ENCODE measurements at regions not wholly inside any gene's neighbourhood (a gene's known extent, or its start where the extent isn't known, plus 50 kb on each side); places are given as distances from the start of the nearest gene placed in this dataset.
"Not testable (repeated sequence)": the region's sequence is repeated elsewhere in the genome, so short reads cannot be mapped to it uniquely, and the experiment has no call there.

GRCh38 chr5:51598026-51598425 is 214.8 kb downstream of the ISL1 start:
- DNase-seq (no peak), ATAC-seq (ENCODE audit: low read depth) (no peak)
- H3K4me1 Mint-ChIP-seq = no peaks in the 10 kb centered on the region
- POLR2A ChIA-PET = no interaction called here
- H3K36me3 Mint-ChIP-seq = no peaks in the 10 kb centered on the region
- H3K27me3 Mint-ChIP-seq = no peaks in the 10 kb centered on the region
- H3K9me3 Mint-ChIP-seq = peaks cover 1% of the 10 kb centered on the region
- no peak overlapping the region for H3K27ac Mint-ChIP-seq
- H3K4me3 Mint-ChIP-seq = no peak overlapping the region

- no peaks in the 10 kb centered on the region for H3K27me3 Mint-ChIP-seq
- H3K36me3 Mint-ChIP-seq = no peaks in the 10 kb centered on the region
- no peak for ATAC-seq (ENCODE audit: low read depth)
- no peaks in the 10 kb centered on the region for H3K4me1 Mint-ChIP-seq
- POLR2A ChIA-PET = no interaction called here
- H3K4me3 Mint-ChIP-seq = no peak overlapping the region
- no peak for DNase-seq
- no peak overlapping the region for H3K27ac Mint-ChIP-seq
- peaks cover 1% of the 10 kb centered on the region for H3K9me3 Mint-ChIP-seq
These were observed 216.3 kb downstream of the ISL1 start for GRCh38 chr5:51599587-51599986.

- Mint-ChIP-seq H3K4me1 (no peaks in the 10 kb centered on the region), H3K27ac (no peak overlapping the region), H3K4me3 (no peak overlapping the region), H3K27me3 (no peaks in the 10 kb centered on the region), H3K36me3 (no peaks in the 10 kb centered on the region), H3K9me3 (peaks cover 2% of the 10 kb centered on the region)
- DNase-seq (no peak), ATAC-seq (ENCODE audit: low read depth) (no peak)
- POLR2A ChIA-PET = no interaction called here
These were observed 221.1 kb downstream of the ISL1 start for GRCh38 chr5:51604324-51604723.

- Mint-ChIP-seq H3K27ac (no peak overlapping the region), H3K36me3 (no peaks in the 10 kb centered on the region), H3K4me3 (no peak overlapping the region), H3K9me3 (peaks cover 1% of the 10 kb centered on the region), H3K27me3 (no peaks in the 10 kb centered on the region), H3K4me1 (no peaks in the 10 kb centered on the region)
- no peak for ATAC-seq (ENCODE audit: low read depth)
- POLR2A ChIA-PET = no interaction called here
- DNase-seq = no peak
These were observed 223.7 kb downstream of the ISL1 start for GRCh38 chr5:51606921-51607320.

GRCh38 chr5:51618234-51618633 is 235.0 kb downstream of the ISL1 start:
- no peaks in the 10 kb centered on the region for H3K27me3 Mint-ChIP-seq
- H3K9me3 Mint-ChIP-seq = no peaks in the 10 kb centered on the region
- H3K36me3 Mint-ChIP-seq = no peaks in the 10 kb centered on the region
- H3K4me1 Mint-ChIP-seq = no peaks in the 10 kb centered on the region
- POLR2A ChIA-PET = no interaction called here
- DNase-seq (no peak), ATAC-seq (ENCODE audit: low read depth) (no peak)
- H3K4me3 Mint-ChIP-seq = no peak overlapping the region
- H3K27ac Mint-ChIP-seq = no peak overlapping the region

GRCh38 chr5:51621156-51621555 is 237.9 kb downstream of the ISL1 start:
- H3K4me1 Mint-ChIP-seq = no peaks in the 10 kb centered on the region

GRCh38 chr5:51622161-51622790 is 239.0 kb downstream of the ISL1 start:
- Mint-ChIP-seq H3K27me3 (no peaks in the 10 kb centered on the region), H3K36me3 (no peaks in the 10 kb centered on the region), H3K27ac (no peak overlapping the region), H3K4me3 (no peak overlapping the region), H3K9me3 (no peaks in the 10 kb centered on the region), H3K4me1 (no peaks in the 10 kb centered on the region)
- DNase-seq (no peak), ATAC-seq (ENCODE audit: low read depth) (no peak)
- POLR2A ChIA-PET = no interaction called here

More at GRCh38 chr5:51621156-51621555, 237.9 kb downstream of the ISL1 start:
- ATAC-seq (ENCODE audit: low read depth) (no peak), DNase-seq (no peak)
- Mint-ChIP-seq H3K4me3 (no peak overlapping the region), H3K9me3 (no peaks in the 10 kb centered on the region), H3K36me3 (no peaks in the 10 kb centered on the region), H3K27ac (no peak overlapping the region), H3K27me3 (no peaks in the 10 kb centered on the region)
- POLR2A ChIA-PET = no interaction called here

GRCh38 chr5:51625224-51625968 is 242.1 kb downstream of the ISL1 start:
- no peak overlapping the region for H3K27ac Mint-ChIP-seq
- no peak for ATAC-seq (ENCODE audit: low read depth)
- no peaks in the 10 kb centered on the region for H3K27me3 Mint-ChIP-seq
- no peak for DNase-seq
- no peaks in the 10 kb centered on the region for H3K36me3 Mint-ChIP-seq
- H3K4me3 Mint-ChIP-seq = no peak overlapping the region
- H3K9me3 Mint-ChIP-seq = no peaks in the 10 kb centered on the region
- H3K4me1 Mint-ChIP-seq = no peaks in the 10 kb centered on the region
- POLR2A ChIA-PET = no interaction called here

GRCh38 chr5:51632027-51632426 is 248.8 kb downstream of the ISL1 start:
- no peak overlapping the region for H3K4me3 Mint-ChIP-seq
- POLR2A ChIA-PET = no interaction called here
- no peaks in the 10 kb centered on the region for H3K27me3 Mint-ChIP-seq
- no peaks in the 10 kb centered on the region for H3K4me1 Mint-ChIP-seq
- H3K36me3 Mint-ChIP-seq = no peaks in the 10 kb centered on the region
- no peak overlapping the region for H3K27ac Mint-ChIP-seq
- ATAC-seq (ENCODE audit: low read depth) = no peak
- H3K9me3 Mint-ChIP-seq = peaks cover 2% of the 10 kb centered on the region
- no peak for DNase-seq

GRCh38 chr5:51632793-51633192 is 249.5 kb downstream of the ISL1 start:
- ATAC-seq (ENCODE audit: low read depth) (no peak), DNase-seq (no peak)
- Mint-ChIP-seq H3K4me3 (no peak overlapping the region), H3K27ac (no peak overlapping the region), H3K36me3 (no peaks in the 10 kb centered on the region), H3K27me3 (no peaks in the 10 kb centered on the region), H3K9me3 (peaks cover 2% of the 10 kb centered on the region), H3K4me1 (no peaks in the 10 kb centered on the region)
- POLR2A ChIA-PET = no interaction called here

- ATAC-seq (ENCODE audit: low read depth); H3K27ac Mint-ChIP-seq; H3K27me3 Mint-ChIP-seq; POLR2A ChIA-PET; DNase-seq; H3K4me1 Mint-ChIP-seq; H3K36me3 Mint-ChIP-seq; H3K9me3 Mint-ChIP-seq; H3K4me3 Mint-ChIP-seq: not testable (repeated sequence)
These were observed 253.7 kb downstream of the ISL1 start for GRCh38 chr5:51636973-51637372.

- no peaks in the 10 kb centered on the region for H3K27me3 Mint-ChIP-seq
These were observed 261.7 kb downstream of the ISL1 start for GRCh38 chr5:51644976-51645375.

GRCh38 chr5:51646482-51646881 is 263.2 kb downstream of the ISL1 start:
- Mint-ChIP-seq H3K9me3 (peaks cover 3% of the 10 kb centered on the region), H3K4me3 (no peak overlapping the region), H3K4me1 (no peaks in the 10 kb centered on the region), H3K36me3 (no peaks in the 10 kb centered on the region), H3K27me3 (no peaks in the 10 kb centered on the region), H3K27ac (no peak overlapping the region)
- ATAC-seq (ENCODE audit: low read depth) (no peak), DNase-seq (no peak)
- POLR2A ChIA-PET = no interaction called here

More at GRCh38 chr5:51644976-51645375, 261.7 kb downstream of the ISL1 start:
- Mint-ChIP-seq H3K36me3 (no peaks in the 10 kb centered on the region), H3K9me3 (peaks cover 4% of the 10 kb centered on the region), H3K4me1 (no peaks in the 10 kb centered on the region), H3K27ac (no peak overlapping the region), H3K4me3 (no peak overlapping the region)
- DNase-seq (no peak), ATAC-seq (ENCODE audit: low read depth) (no peak)
- POLR2A ChIA-PET = no interaction called here

GRCh38 chr5:51650824-51651223 is 267.6 kb downstream of the ISL1 start:
- Mint-ChIP-seq H3K36me3 (no peaks in the 10 kb centered on the region), H3K4me1 (no peaks in the 10 kb centered on the region)

More at GRCh38 chr5:51650824-51651223, 267.6 kb downstream of the ISL1 start:
- DNase-seq (no peak), ATAC-seq (ENCODE audit: low read depth) (no peak)
- Mint-ChIP-seq H3K4me3 (no peak overlapping the region), H3K27me3 (no peaks in the 10 kb centered on the region), H3K27ac (no peak overlapping the region), H3K9me3 (peaks cover 3% of the 10 kb centered on the region)
- POLR2A ChIA-PET = no interaction called here
